ENCODE measurements at regions not wholly inside any gene's neighbourhood (a gene's known extent, or its start where the extent isn't known, plus 50 kb on each side); places are given as distances from the start of the nearest gene placed in this dataset.
"Not testable (repeated sequence)": the region's sequence is repeated elsewhere in the genome, so short reads cannot be mapped to it uniquely, and the experiment has no call there.

GRCh38 chr16:25372716-25373115, 115.1 kb upstream of the ZKSCAN2 start:
- H3K27me3 ChIP-seq (ENCODE audit: insufficient read depth, low read length), result no peaks in the 10 kb centered on the region
- Mint-ChIP-seq H3K27me3 (peaks cover 0 to 6% of the 10 kb centered on the region in 2 donors), H3K27ac (no peak overlapping the region), H3K9me3 (peaks cover 0 to 6% (median under 1%) of the 10 kb centered on the region in 8 donors), H3K4me1 (no peaks in the 10 kb centered on the region), H3K36me3 (no peaks in the 10 kb centered on the region), H3K4me3 (no peak overlapping the region)
- intact Hi-C loops (cut with micrococcal nuclease), result no loop called here
- POLR2A ChIA-PET (ENCODE audit: partially characterized antibody), result no interaction called here
- H3K36me3 ChIP-seq (ENCODE audit: insufficient read depth, low read length), result no peaks in the 10 kb centered on the region
- CTCF ChIA-PET (ENCODE audit: partially characterized antibody), result interaction anchor here (0.6 kb wide), 1 partner anchor 87 kb away, joined by 3 read pairs; no protein-coding TSS in a partner anchor
- no peak overlapping the region for H3K27ac ChIP-seq (ENCODE audit: low read depth, low read length)
- H3K9me3 ChIP-seq (ENCODE audit: control insufficient read depth in 1 of 2, low read length in 2 of 2), result no peaks in the 10 kb centered on the region
- H3K4me1 ChIP-seq (ENCODE audit: insufficient read depth, low read length), result no peaks in the 10 kb centered on the region
- no peak overlapping the region for H3K4me3 ChIP-seq (ENCODE audit: low read length in 2 of 2)
- DNase-seq, result no peak

DNA sequence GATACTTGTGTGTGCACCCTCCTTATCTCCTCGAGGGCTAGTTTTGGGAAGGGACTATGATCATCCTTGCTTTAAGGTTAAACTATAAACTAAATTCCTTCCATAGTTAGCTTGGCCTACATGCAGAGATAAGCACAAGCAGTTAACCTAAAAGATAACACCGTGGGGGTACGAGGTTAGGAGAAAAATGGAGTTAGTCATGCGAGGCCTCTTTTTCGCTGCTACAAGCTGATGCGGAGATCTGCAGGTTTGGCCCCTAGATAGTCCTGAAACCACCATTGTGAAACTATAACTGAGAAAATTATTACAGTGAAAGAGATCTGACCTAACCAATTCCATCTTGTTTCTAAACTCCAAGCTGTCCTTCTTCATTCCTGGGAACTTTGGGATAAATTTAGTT, 113.7 kb upstream of the ZKSCAN2 start:
- H3K9me3 Mint-ChIP-seq, result peaks cover 0 to 5% (median under 1%) of the 10 kb centered on the region in 8 donors
- intact Hi-C loops (cut with micrococcal nuclease), result no loop called here

DNA sequence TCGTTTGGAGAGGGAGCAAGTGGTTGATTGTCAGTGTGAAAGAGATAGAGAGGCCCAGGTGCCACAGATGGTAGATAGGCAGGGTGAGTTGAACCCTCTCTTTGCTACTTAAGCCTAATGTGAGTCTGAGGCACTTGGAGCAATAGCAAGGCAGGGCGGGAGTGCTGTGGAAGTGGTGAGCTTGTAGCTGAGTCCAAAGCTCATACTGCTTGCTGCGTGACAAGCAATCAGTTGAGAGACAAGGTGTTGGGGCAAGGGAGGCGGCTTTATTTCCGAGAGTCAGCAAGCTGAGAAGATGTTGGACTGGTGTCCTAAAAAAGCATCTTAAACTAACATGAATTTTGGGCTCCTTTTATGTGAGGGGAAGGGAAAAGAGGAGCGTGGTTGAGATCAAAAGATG, 112.9 kb upstream of the ZKSCAN2 start:
- Histone ChIP-seq H3K36me3 (ENCODE audit: insufficient read depth, low read length) (no peaks in the 10 kb centered on the region), H3K27ac (ENCODE audit: low read depth, low read length) (no peak overlapping the region), H3K4me1 (ENCODE audit: insufficient read depth, low read length) (no peaks in the 10 kb centered on the region), H3K9me3 (ENCODE audit: control insufficient read depth in 1 of 2, low read length in 2 of 2) (no peaks in the 10 kb centered on the region), H3K4me3 (ENCODE audit: low read length in 2 of 2) (no peak overlapping the region), H3K27me3 (ENCODE audit: insufficient read depth, low read length) (no peaks in the 10 kb centered on the region)
- Mint-ChIP-seq H3K27me3 (peaks cover 3 to 4% of the 10 kb centered on the region in 2 donors), H3K4me1 (peaks cover 0 to 4% (median 0%) of the 10 kb centered on the region in 4 donors), H3K9me3 (peaks cover 0 to 5% (median under 1%) of the 10 kb centered on the region in 8 donors), H3K27ac (no peak overlapping the region), H3K36me3 (no peaks in the 10 kb centered on the region), H3K4me3 (no peak overlapping the region)
- ChIA-PET CTCF (ENCODE audit: partially characterized antibody) (no interaction called here), POLR2A (ENCODE audit: partially characterized antibody) (no interaction called here)
- intact Hi-C loops (cut with micrococcal nuclease), result no loop called here
- DNase-seq, result no peak

More for the DNA sequence above, 113.7 kb upstream of the ZKSCAN2 start:
- Histone ChIP-seq H3K4me3 (ENCODE audit: low read length in 2 of 2) (no peak overlapping the region), H3K27ac (ENCODE audit: low read depth, low read length) (no peak overlapping the region), H3K27me3 (ENCODE audit: insufficient read depth, low read length) (no peaks in the 10 kb centered on the region), H3K4me1 (ENCODE audit: insufficient read depth, low read length) (no peaks in the 10 kb centered on the region), H3K36me3 (ENCODE audit: insufficient read depth, low read length) (no peaks in the 10 kb centered on the region), H3K9me3 (ENCODE audit: control insufficient read depth in 1 of 2, low read length in 2 of 2) (no peaks in the 10 kb centered on the region)
- Mint-ChIP-seq H3K27me3 (peaks cover 1 to 6% of the 10 kb centered on the region in 2 donors), H3K36me3 (no peaks in the 10 kb centered on the region), H3K4me3 (no peak overlapping the region), H3K27ac (no peak overlapping the region), H3K4me1 (peaks cover 0 to 2% (median 0%) of the 10 kb centered on the region in 4 donors)
- no peak for DNase-seq
- ChIA-PET CTCF (ENCODE audit: partially characterized antibody) (no interaction called here), POLR2A (ENCODE audit: partially characterized antibody) (no interaction called here)

GRCh38 chr16:25367773-25368524, 110.3 kb upstream of the ZKSCAN2 start:
- H3K27me3 Mint-ChIP-seq, result peaks cover 3 to 11% of the 10 kb centered on the region in 2 donors

GRCh38 chr16:25366078-25366477, 108.4 kb upstream of the ZKSCAN2 start:
- Histone ChIP-seq H3K36me3 (ENCODE audit: insufficient read depth, low read length) (no peaks in the 10 kb centered on the region), H3K9me3 (ENCODE audit: control insufficient read depth in 1 of 2, low read length in 2 of 2) (no peaks in the 10 kb centered on the region), H3K4me1 (ENCODE audit: insufficient read depth, low read length) (no peaks in the 10 kb centered on the region), H3K27ac (ENCODE audit: low read depth, low read length) (no peak overlapping the region), H3K4me3 (ENCODE audit: low read length in 2 of 2) (no peak overlapping the region), H3K27me3 (ENCODE audit: insufficient read depth, low read length) (no peaks in the 10 kb centered on the region)
- intact Hi-C loops (cut with micrococcal nuclease), result no loop called here
- Mint-ChIP-seq H3K4me3 (peak overlapping the region in 1 of 8 donors; percentile 14), H3K27me3 (peaks cover 5 to 11% of the 10 kb centered on the region in 2 donors), H3K9me3 (peaks cover 0 to 5% (median 2%) of the 10 kb centered on the region in 8 donors), H3K27ac (no peak overlapping the region), H3K36me3 (no peaks in the 10 kb centered on the region), H3K4me1 (peaks cover 0 to 4% (median 0%) of the 10 kb centered on the region in 4 donors)
- ChIA-PET CTCF (ENCODE audit: partially characterized antibody) (no interaction called here), POLR2A (ENCODE audit: partially characterized antibody) (no interaction called here)
- no peak for DNase-seq

More at GRCh38 chr16:25367773-25368524, 110.3 kb upstream of the ZKSCAN2 start:
- no peaks in the 10 kb centered on the region for H3K36me3 ChIP-seq (ENCODE audit: insufficient read depth, low read length)
- CTCF ChIA-PET (ENCODE audit: partially characterized antibody), result no interaction called here
- POLR2A ChIA-PET (ENCODE audit: partially characterized antibody), result no interaction called here
- no peak overlapping the region for H3K4me3 Mint-ChIP-seq
- peaks cover 0 to 4% (median 0%) of the 10 kb centered on the region in 4 donors for H3K4me1 Mint-ChIP-seq
- no peaks in the 10 kb centered on the region for H3K36me3 Mint-ChIP-seq
- H3K4me3 ChIP-seq (ENCODE audit: low read length in 2 of 2), result no peak overlapping the region
- no peak overlapping the region for H3K27ac ChIP-seq (ENCODE audit: low read depth, low read length)
- no peak overlapping the region for H3K27ac Mint-ChIP-seq
- H3K9me3 ChIP-seq (ENCODE audit: control insufficient read depth in 1 of 2, low read length in 2 of 2), result no peaks in the 10 kb centered on the region
- peaks cover 0 to 5% (median 2%) of the 10 kb centered on the region in 8 donors for H3K9me3 Mint-ChIP-seq
- no peak for DNase-seq
- H3K27me3 ChIP-seq (ENCODE audit: insufficient read depth, low read length), result no peaks in the 10 kb centered on the region
- intact Hi-C loops (cut with micrococcal nuclease), result no loop called here
- no peaks in the 10 kb centered on the region for H3K4me1 ChIP-seq (ENCODE audit: insufficient read depth, low read length)

GRCh38 chr16:25359516-25359915, 101.9 kb upstream of the ZKSCAN2 start:
- DNase-seq; POLR2A ChIA-PET (ENCODE audit: partially characterized antibody); H3K27me3 Mint-ChIP-seq; H3K27me3 ChIP-seq (ENCODE audit: insufficient read depth, low read length); H3K4me3 ChIP-seq (ENCODE audit: low read length in 2 of 2); H3K9me3 Mint-ChIP-seq; H3K4me3 Mint-ChIP-seq; H3K4me1 ChIP-seq (ENCODE audit: insufficient read depth, low read length); H3K9me3 ChIP-seq (ENCODE audit: control insufficient read depth in 1 of 2, low read length in 2 of 2); H3K36me3 Mint-ChIP-seq; H3K27ac Mint-ChIP-seq; CTCF ChIA-PET (ENCODE audit: partially characterized antibody); H3K36me3 ChIP-seq (ENCODE audit: insufficient read depth, low read length); intact Hi-C loops (cut with micrococcal nuclease); H3K27ac ChIP-seq (ENCODE audit: low read depth, low read length); H3K4me1 Mint-ChIP-seq: not testable (repeated sequence)

- intact Hi-C loops (cut with micrococcal nuclease), result no loop called here
- no peak for DNase-seq
- H3K27ac Mint-ChIP-seq, result no peak overlapping the region
These were observed 86.4 kb upstream of the ZKSCAN2 start for GRCh38 chr16:25344006-25344405.

More at GRCh38 chr16:25344006-25344405, 86.4 kb upstream of the ZKSCAN2 start:
- no peaks in the 10 kb centered on the region for H3K4me1 ChIP-seq (ENCODE audit: insufficient read depth, low read length)
- H3K9me3 Mint-ChIP-seq, result no peaks in the 10 kb centered on the region
- peaks cover 12 to 29% of the 10 kb centered on the region in 2 donors for H3K27me3 Mint-ChIP-seq
- H3K4me3 ChIP-seq (ENCODE audit: low read length in 2 of 2), result no peak overlapping the region
- no peak overlapping the region for H3K27ac ChIP-seq (ENCODE audit: low read depth, low read length)
- H3K9me3 ChIP-seq (ENCODE audit: control insufficient read depth in 1 of 2, low read length in 2 of 2), result no peaks in the 10 kb centered on the region
- H3K27me3 ChIP-seq (ENCODE audit: insufficient read depth, low read length), result no peaks in the 10 kb centered on the region
- H3K36me3 Mint-ChIP-seq, result no peaks in the 10 kb centered on the region
- CTCF ChIA-PET (ENCODE audit: partially characterized antibody), result no interaction called here
- no peaks in the 10 kb centered on the region for H3K4me1 Mint-ChIP-seq
- no peak overlapping the region for H3K4me3 Mint-ChIP-seq
- POLR2A ChIA-PET (ENCODE audit: partially characterized antibody), result no interaction called here
- H3K36me3 ChIP-seq (ENCODE audit: insufficient read depth, low read length), result no peaks in the 10 kb centered on the region

All from CD4-positive, alpha-beta memory T cell (primary cell).